NCI-H446 treated with DMSO at 0.1 percent for 48 hours (cell line): ENCODE measurements at regions not wholly inside any gene's neighbourhood (a gene's known extent, or its start where the extent isn't known, plus 50 kb on each side); places are given as distances from the start of the nearest gene placed in this dataset.

ENCODE experiments used
- DNase-seq: peaks from one replicate; lab custom pipeline; 2025; lab: John Stamatoyannopoulos, UW

- no peak for DNase-seq
Observed at GRCh38 chr12:103097496-103097895, 140.0 kb downstream of the ASCL1 start.

GRCh38 chr12:103100257-103100831 is 142.9 kb downstream of the ASCL1 start:
- no peak for DNase-seq

GRCh38 chr12:103102225-103102744 is 144.8 kb downstream of the ASCL1 start:
- DNase-seq, result no peak

- DNase-seq, result no peak
Observed at GRCh38 chr12:103105971-103106597, 148.6 kb downstream of the ASCL1 start.

- no peak for DNase-seq
Observed at GRCh38 chr12:103109861-103110260, 152.4 kb downstream of the ASCL1 start.

GRCh38 chr12:103114296-103115055 is 157.0 kb downstream of the ASCL1 start:
- no peak for DNase-seq

GRCh38 chr12:103128862-103129501 is 171.5 kb downstream of the ASCL1 start:
- no peak for DNase-seq

GRCh38 chr12:103130564-103130963 is 173.1 kb downstream of the ASCL1 start:
- DNase-seq, result no peak

GRCh38 chr12:103138538-103138937 is 181.1 kb downstream of the ASCL1 start:
- no peak for DNase-seq

- no peak for DNase-seq
Observed at GRCh38 chr12:103139876-103140275, 182.4 kb downstream of the ASCL1 start.

- DNase-seq, result no peak
Observed at GRCh38 chr12:103140286-103140685, 182.8 kb downstream of the ASCL1 start.

- no peak for DNase-seq
Observed at GRCh38 chr12:103144278-103144677, 186.8 kb downstream of the ASCL1 start.

GRCh38 chr12:103160622-103161021 is 203.1 kb downstream of the ASCL1 start:
- DNase-seq, result no peak

- no peak for DNase-seq
Observed at GRCh38 chr12:103161582-103162362, 204.3 kb downstream of the ASCL1 start.

- DNase-seq, result no peak
Observed at GRCh38 chr12:103166949-103167348, 209.5 kb downstream of the ASCL1 start.

- no peak for DNase-seq
Observed at GRCh38 chr12:103172447-103173112, 215.1 kb downstream of the ASCL1 start.

GRCh38 chr12:103175625-103176024 is 218.2 kb downstream of the ASCL1 start:
- no peak for DNase-seq

GRCh38 chr12:103177639-103178255 is 220.3 kb downstream of the ASCL1 start:
- DNase-seq, result no peak

- DNase-seq, result no peak
Observed at GRCh38 chr12:103178366-103179080, 221.0 kb downstream of the ASCL1 start.
